Stimulated activated CD8-positive, alpha-beta memory T cell treated with anti-CD3 and anti-CD28 coated beads, Interleukin-2, amount 100 ng/mL, for 1 hour (primary cell): ENCODE measurements at regions not wholly inside any gene's neighbourhood (a gene's known extent, or its start where the extent isn't known, plus 50 kb on each side); places are given as distances from the start of the nearest gene placed in this dataset.

ENCODE experiments used
- DNase-seq, 2 donors: peaks; one replicate each; pipeline ENCODE4 v3.0.0-alpha.2; 2020; ENCODE audit warnings: low read depth in 2 of 2

- DNase-seq, result no peak
Observed at GRCh38 chr14:71467361-71467811, 464.8 kb upstream of the RGS6 start.

GRCh38 chr14:71468701-71469100, 463.5 kb upstream of the RGS6 start:
- DNase-seq, result no peak

GRCh38 chr14:71469643-71470335, 462.4 kb upstream of the RGS6 start:
- no peak for DNase-seq

GRCh38 chr14:71471634-71472355, 460.4 kb upstream of the RGS6 start:
- no peak for DNase-seq

- DNase-seq, result no peak
Observed at GRCh38 chr14:71472356-71473340, 459.6 kb upstream of the RGS6 start.

- DNase-seq, result no peak
Observed at GRCh38 chr14:71473843-71474242, 458.4 kb upstream of the RGS6 start.

- DNase-seq, result no peak
Observed at GRCh38 chr14:71474301-71475265, 457.6 kb upstream of the RGS6 start.

- DNase-seq, result no peak
Observed at GRCh38 chr14:71475916-71476315, 456.3 kb upstream of the RGS6 start.

GRCh38 chr14:71478542-71478941, 453.7 kb upstream of the RGS6 start:
- no peak for DNase-seq

- DNase-seq, result no peak
Observed at GRCh38 chr14:71481021-71481654, 451.1 kb upstream of the RGS6 start.

- no peak for DNase-seq
Observed at GRCh38 chr14:71482671-71483070, 449.6 kb upstream of the RGS6 start.

GRCh38 chr14:71483154-71483553, 449.1 kb upstream of the RGS6 start:
- no peak for DNase-seq

GRCh38 chr14:71485833-71486232, 446.4 kb upstream of the RGS6 start:
- DNase-seq, result no peak

GRCh38 chr14:71486279-71486678, 445.9 kb upstream of the RGS6 start:
- no peak for DNase-seq

- no peak for DNase-seq
Observed at GRCh38 chr14:71487449-71487848, 444.8 kb upstream of the RGS6 start.

- no peak for DNase-seq
Observed at GRCh38 chr14:71487941-71488340, 444.3 kb upstream of the RGS6 start.

GRCh38 chr14:71488703-71489191, 443.5 kb upstream of the RGS6 start:
- DNase-seq, result no peak

- no peak for DNase-seq
Observed at GRCh38 chr14:71489742-71490141, 442.5 kb upstream of the RGS6 start.

- no peak for DNase-seq
Observed at GRCh38 chr14:71491931-71492330, 440.3 kb upstream of the RGS6 start.

- DNase-seq, result no peak
Observed at GRCh38 chr14:71492346-71492745, 439.9 kb upstream of the RGS6 start.
